HEK293 (cell line): ENCODE measurements at regions not wholly inside any gene's neighbourhood (a gene's known extent, or its start where the extent isn't known, plus 50 kb on each side); places are given as distances from the start of the nearest gene placed in this dataset.

Experiments
- BCL6B ChIP-seq: fragments of 450-650 bp; formaldehyde crosslinking; IDR thresholded peaks from 2 replicates; pipeline ENCODE4 v1.5.1; 2017; ENCODE audit warnings: missing biosample characterization, missing genetic modification characterization
- FEZF1 ChIP-seq: fragments of 450-650 bp; formaldehyde crosslinking; IDR thresholded peaks from 2 replicates; pipeline ENCODE4 v1.5.1; 2016; ENCODE audit warnings: missing biosample characterization, missing genetic modification characterization
- HIC1 ChIP-seq: fragments of 450-650 bp; formaldehyde crosslinking; IDR thresholded peaks from 2 replicates; pipeline ENCODE4 v1.5.1; 2016; ENCODE audit warnings: missing biosample characterization, missing genetic modification characterization
- INSM2 ChIP-seq: fragments of 450-650 bp; formaldehyde crosslinking; IDR thresholded peaks from 2 replicates; pipeline ENCODE4 v1.5.1; 2016; ENCODE audit warnings: missing biosample characterization, missing genetic modification characterization
- KLF10 ChIP-seq: fragments of 450-650 bp; IDR thresholded peaks from 2 replicates; pipeline ENCODE4 v1.5.1; 2018; ENCODE audit warnings: missing biosample characterization, mild to moderate bottlenecking, missing genetic modification characterization
- OVOL3 ChIP-seq: fragments of 450-650 bp; formaldehyde crosslinking; IDR thresholded peaks from 2 replicates; pipeline ENCODE4 v1.5.1; 2016; ENCODE audit warnings: missing biosample characterization, missing genetic modification characterization
- PATZ1 ChIP-seq: fragments of 450-650 bp; formaldehyde crosslinking; IDR thresholded peaks from 2 replicates; pipeline ENCODE4 v1.5.1; 2016; ENCODE audit warnings: missing biosample characterization, missing genetic modification characterization
- PRDM1 ChIP-seq: fragments of 450-650 bp; formaldehyde crosslinking; IDR thresholded peaks from 2 replicates; pipeline ENCODE4; 2016; ENCODE audit warnings: missing biosample characterization, missing genetic modification characterization
- PRDM4 ChIP-seq: fragments of 450-650 bp; formaldehyde crosslinking; IDR thresholded peaks from 2 replicates; pipeline ENCODE4 v1.5.1; 2017; ENCODE audit warnings: missing biosample characterization, missing genetic modification characterization
- TRIM28 ChIP-seq: IDR thresholded peaks from 2 replicates; pipeline ENCODE4 v1.6.1; 2011; ENCODE audit warnings: low read length, control low read depth, borderline replicate concordance
- TSHZ1 ChIP-seq: fragments of 450-650 bp; formaldehyde crosslinking; IDR thresholded peaks from 2 replicates; pipeline ENCODE4 v1.5.1; 2016; ENCODE audit warnings: missing biosample characterization, missing genetic modification characterization, borderline replicate concordance
- WT1 ChIP-seq: fragments of 450-650 bp; formaldehyde crosslinking; IDR thresholded peaks from 2 replicates; pipeline ENCODE4 v1.5.1; 2016; ENCODE audit warnings: missing biosample characterization, missing genetic modification characterization
- ZNF24 ChIP-seq: fragments of 450-650 bp; formaldehyde crosslinking; IDR thresholded peaks from 2 replicates; pipeline ENCODE4 v1.5.1; 2016; ENCODE audit warnings: missing biosample characterization, missing genetic modification characterization
- ZNF302 ChIP-seq: fragments of 450-650 bp; formaldehyde crosslinking; IDR thresholded peaks from 2 replicates; pipeline ENCODE4 v1.5.1; 2016; ENCODE audit warnings: missing biosample characterization, missing genetic modification characterization, low read depth
- ZNF391 ChIP-seq: fragments of 450-650 bp; formaldehyde crosslinking; IDR thresholded peaks from 2 replicates; pipeline ENCODE4 v1.5.1; 2016; ENCODE audit warnings: low read depth, missing biosample characterization, missing genetic modification characterization, borderline replicate concordance
- ZNF423 ChIP-seq: fragments of 450-650 bp; formaldehyde crosslinking; IDR thresholded peaks from 2 replicates; pipeline ENCODE4 v1.5.1; 2016; ENCODE audit warnings: missing biosample characterization, missing genetic modification characterization
- ZNF549 ChIP-seq: fragments of 450-650 bp; IDR thresholded peaks from 2 replicates; pipeline ENCODE4 v1.5.1; 2018; ENCODE audit warnings: missing biosample characterization, missing genetic modification characterization, mild to moderate bottlenecking, inconsistent platforms, moderate library complexity
- ZNF621 ChIP-seq: fragments of 450-650 bp; formaldehyde crosslinking; IDR thresholded peaks from 2 replicates; pipeline ENCODE4 v1.5.1; 2017; ENCODE audit warnings: missing biosample characterization, missing genetic modification characterization
- ZNF654 ChIP-seq: fragments of 450-650 bp; formaldehyde crosslinking; IDR thresholded peaks from 2 replicates; pipeline ENCODE4 v1.5.1; 2016; ENCODE audit warnings: low read depth, missing biosample characterization, missing genetic modification characterization
- ZNF664 ChIP-seq: fragments of 450-650 bp; formaldehyde crosslinking; IDR thresholded peaks from 2 replicates; pipeline ENCODE4 v1.5.1; 2016; ENCODE audit warnings: missing biosample characterization, missing genetic modification characterization
- ZNF76 ChIP-seq: fragments of 450-650 bp; formaldehyde crosslinking; IDR thresholded peaks from 2 replicates; pipeline ENCODE4; 2016; ENCODE audit warnings: low read depth, missing biosample characterization, missing genetic modification characterization, borderline replicate concordance
- ZSCAN23 ChIP-seq: fragments of 450-650 bp; formaldehyde crosslinking; IDR thresholded peaks from 2 replicates; pipeline ENCODE4 v1.5.1; 2016; ENCODE audit warnings: missing biosample characterization, missing genetic modification characterization
- ZSCAN30 ChIP-seq: fragments of 450-650 bp; IDR thresholded peaks from 2 replicates; pipeline ENCODE4 v1.5.1; 2018; ENCODE audit warnings: missing biosample characterization, mild to moderate bottlenecking, missing genetic modification characterization, moderate library complexity
- ZSCAN4 ChIP-seq: fragments of 450-650 bp; formaldehyde crosslinking; IDR thresholded peaks from 2 replicates; pipeline ENCODE4 v1.5.1; 2017; ENCODE audit warnings: missing biosample characterization, missing genetic modification characterization
- ZXDB ChIP-seq: fragments of 450-650 bp; formaldehyde crosslinking; IDR thresholded peaks from 2 replicates; pipeline ENCODE4 v1.5.1; 2016; ENCODE audit warnings: missing biosample characterization, missing genetic modification characterization

- TF ChIP-seq BCL6B (peak; percentile 78), ZNF423 (tag by site-specific recombination) (no peak), ZNF391 (tag by site-specific recombination) (peak; percentile 96), ZNF621 (tag by site-specific recombination) (no peak), ZSCAN4 (tag by site-specific recombination) (peak; percentile 34; the same call in 1 of the 2 replicates), TRIM28 (peak; percentile 91; the same call in 1 of the 2 replicates), OVOL3 (tag by site-specific recombination) (peak; percentile 88), KLF10 (tag by site-specific recombination) (peak; percentile 79), PRDM4 (peak; percentile 86), ZNF654 (tag by site-specific recombination) (peak; percentile 5; the same call in 1 of the 2 replicates), WT1 (tag by site-specific recombination) (peak; percentile 92), ZNF664 (tag by site-specific recombination) (peak; percentile 31; the same call in 1 of the 2 replicates), ZSCAN30 (peak; percentile 63; the same call in 1 of the 2 replicates), PRDM1 (no peak), PATZ1 (tag by site-specific recombination) (peak; percentile 28; the same call in 1 of the 2 replicates), ZNF76 (tag by site-specific recombination) (peak; percentile 23; the same call in 1 of the 2 replicates), ZNF302 (tag by site-specific recombination) (no peak), TSHZ1 (tag by site-specific recombination) (peak; percentile 88), HIC1 (peak; percentile 87), ZNF24 (tag by site-specific recombination) (peak; percentile 88), ZNF549 (tag by site-specific recombination) (no peak), FEZF1 (tag by site-specific recombination) (peak; percentile 97), ZSCAN23 (peak; percentile 73; the same call in 1 of the 2 replicates), ZXDB (tag by site-specific recombination) (peak; percentile 92), INSM2 (tag by site-specific recombination) (peak; percentile 96)
Observed at GRCh38 chr7:40986351-40986873, 716.5 kb downstream of the INHBA start (continued).
